HL-60 (cell line): ENCODE measurements at regions not wholly inside any gene's neighbourhood (a gene's known extent, or its start where the extent isn't known, plus 50 kb on each side); places are given as distances from the start of the nearest gene placed in this dataset.

Source experiments
- DNase-seq, 2 experiments: peaks; one replicate each; pipeline ENCODE4 v3.0.0-alpha.2; 2010 to 2020; ENCODE audit warnings: low read depth in 1 of 2, low spot score in 1 of 2
- H3K27ac ChIP-seq: fragments of 250-450 bp; sonication (Bioruptor Pico); replicated peaks from 2 replicates; pipeline ENCODE4 v1.5.1; 2020; ENCODE audit warnings: mild to moderate bottlenecking, moderate library complexity
- H3K27me3 ChIP-seq: fragments of 250-450 bp; sonication (Bioruptor Pico); 2 replicates; pipeline ENCODE4 v1.5.1; 2021; ENCODE audit warnings: mild to moderate bottlenecking, moderate library complexity; ENCODE audit not compliant: insufficient read depth, poor library complexity, severe bottlenecking
- H3K4me3 ChIP-seq: replicated peaks from 2 replicates; pipeline ENCODE4 v1.5.1; 2011; ENCODE audit warnings: mild to moderate bottlenecking, control low read depth, low read length; ENCODE audit not compliant: insufficient read depth
- CTCF ChIP-seq: IDR thresholded peaks from one replicate; pipeline ENCODE4 v1.5.1; 2011; ENCODE audit warnings: low read length, control low read depth, inconsistent platforms; ENCODE audit not compliant: insufficient read depth
- GABPA ChIP-seq: IDR thresholded peaks from 2 replicates; pipeline ENCODE4 v1.6.1; 2012; ENCODE audit warnings: low read depth
- POLR2AphosphoS5 ChIP-seq: IDR thresholded peaks from 2 replicates; pipeline ENCODE4 v1.6.1; 2012; ENCODE audit warnings: low read depth
- REST ChIP-seq: IDR thresholded peaks from 2 replicates; pipeline ENCODE4 v1.6.1; 2012; ENCODE audit warnings: low read depth; ENCODE audit not compliant: insufficient replicate concordance
- SPI1 ChIP-seq: IDR thresholded peaks from 2 replicates; pipeline ENCODE4 v1.6.1; 2012; ENCODE audit warnings: low read depth, mild to moderate bottlenecking, borderline replicate concordance

- H3K27ac ChIP-seq: no peak overlapping the region
- no peaks in the 10 kb centered on the region for H3K27me3 ChIP-seq
- no peak for DNase-seq
- TF ChIP-seq REST (no peak), SPI1 (no peak), GABPA (no peak), CTCF (no peak), POLR2AphosphoS5 (no peak)
- no peak overlapping the region for H3K4me3 ChIP-seq
Observed at GRCh38 chr1:113021430-113022085, 51.4 kb upstream of the LRIG2 start.
